ENCODE measurements at regions not wholly inside any gene's neighbourhood (a gene's known extent, or its start where the extent isn't known, plus 50 kb on each side); places are given as distances from the start of the nearest gene placed in this dataset.

DNA sequence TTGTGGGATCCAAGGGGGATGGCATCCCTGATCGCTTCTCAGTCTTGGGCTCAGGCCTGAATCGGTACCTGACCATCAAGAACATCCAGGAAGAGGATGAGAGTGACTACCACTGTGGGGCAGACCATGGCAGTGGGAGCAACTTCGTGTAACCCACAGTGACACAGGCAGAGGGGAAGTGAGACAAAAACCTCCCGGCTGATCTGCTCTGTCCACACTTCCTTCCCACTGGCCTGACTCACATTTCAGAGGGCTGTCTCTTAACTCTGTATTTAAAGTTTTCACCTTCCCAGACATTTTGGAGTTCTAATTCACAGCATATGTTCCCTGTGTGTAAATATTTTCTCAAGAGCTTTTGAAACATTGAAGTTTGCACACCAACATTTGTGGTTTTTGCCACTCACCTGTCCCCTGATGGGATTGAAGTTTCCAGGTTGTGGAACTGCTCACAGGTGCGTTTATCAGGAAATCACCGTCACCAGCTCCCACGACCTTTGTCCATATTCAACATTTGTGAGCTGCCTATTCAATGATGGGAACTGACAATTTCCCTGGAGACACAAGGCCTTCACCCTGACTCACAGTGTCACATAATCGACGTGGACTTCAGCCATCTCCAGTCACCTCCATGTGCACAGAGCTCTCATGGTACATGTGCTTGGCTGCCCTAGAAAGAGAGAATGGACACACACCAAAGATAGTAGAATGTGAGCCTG, 99.2 kb downstream of the VPREB1 start:
- in situ Hi-C loops (cut with HindIII; ENCODE audit: low pct_unique_long_range_greater_than_20kb, low sequenced_read_pairs) = loop anchor here (25.0 kb wide), 1 partner anchor 244 kb away; no protein-coding TSS in a partner anchor
- DNase-seq (ENCODE audit: low read depth) = no peak

DNA sequence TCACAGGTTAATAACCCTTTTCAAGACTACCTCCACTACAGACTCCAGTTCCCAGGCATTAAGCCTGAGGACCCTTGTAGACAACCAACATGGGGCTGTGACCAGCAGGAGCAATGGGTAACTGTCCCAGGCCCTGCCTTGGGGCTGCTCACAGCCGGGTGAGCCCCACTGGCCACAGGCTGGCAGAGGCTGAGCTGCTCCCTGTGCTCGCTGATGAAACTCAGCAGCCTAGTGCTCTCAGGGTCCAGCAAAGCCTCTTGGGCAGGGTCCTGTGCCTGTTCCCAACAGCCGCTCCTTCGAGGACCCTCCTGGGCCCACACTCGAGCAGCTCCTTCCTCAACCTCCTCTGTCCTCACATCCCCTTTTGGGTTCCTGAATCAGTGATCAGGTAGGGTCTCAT, 99.8 kb downstream of the VPREB1 start:
- DNase-seq (ENCODE audit: low read depth) = no peak
- in situ Hi-C loops (cut with HindIII; ENCODE audit: low pct_unique_long_range_greater_than_20kb, low sequenced_read_pairs) = loop anchor here (25.0 kb wide), 1 partner anchor 243 kb away; no protein-coding TSS in a partner anchor

DNA sequence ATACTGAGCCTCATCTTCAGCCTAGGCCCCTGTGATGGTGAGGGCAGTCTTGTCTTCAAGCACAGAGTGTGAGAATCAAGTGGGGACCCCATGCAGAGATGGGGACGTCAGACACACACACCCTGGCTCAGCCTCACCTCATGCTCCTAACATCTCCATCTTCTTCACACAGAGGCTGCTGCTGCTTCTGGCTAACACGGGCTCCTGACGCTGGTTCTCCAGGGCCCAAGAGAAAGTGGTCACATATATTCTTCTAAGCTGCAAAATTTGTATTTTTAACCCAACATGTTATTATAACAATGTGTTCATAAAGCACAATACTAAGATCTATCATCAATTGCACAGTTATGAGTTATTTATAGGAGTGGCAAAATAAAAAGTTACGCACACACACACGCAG, 101.2 kb downstream of the VPREB1 start:
- DNase-seq (ENCODE audit: low read depth) = no peak
- in situ Hi-C loops (cut with HindIII; ENCODE audit: low pct_unique_long_range_greater_than_20kb, low sequenced_read_pairs) = loop anchor here (25.0 kb wide), 1 partner anchor 242 kb away; no protein-coding TSS in a partner anchor

DNA sequence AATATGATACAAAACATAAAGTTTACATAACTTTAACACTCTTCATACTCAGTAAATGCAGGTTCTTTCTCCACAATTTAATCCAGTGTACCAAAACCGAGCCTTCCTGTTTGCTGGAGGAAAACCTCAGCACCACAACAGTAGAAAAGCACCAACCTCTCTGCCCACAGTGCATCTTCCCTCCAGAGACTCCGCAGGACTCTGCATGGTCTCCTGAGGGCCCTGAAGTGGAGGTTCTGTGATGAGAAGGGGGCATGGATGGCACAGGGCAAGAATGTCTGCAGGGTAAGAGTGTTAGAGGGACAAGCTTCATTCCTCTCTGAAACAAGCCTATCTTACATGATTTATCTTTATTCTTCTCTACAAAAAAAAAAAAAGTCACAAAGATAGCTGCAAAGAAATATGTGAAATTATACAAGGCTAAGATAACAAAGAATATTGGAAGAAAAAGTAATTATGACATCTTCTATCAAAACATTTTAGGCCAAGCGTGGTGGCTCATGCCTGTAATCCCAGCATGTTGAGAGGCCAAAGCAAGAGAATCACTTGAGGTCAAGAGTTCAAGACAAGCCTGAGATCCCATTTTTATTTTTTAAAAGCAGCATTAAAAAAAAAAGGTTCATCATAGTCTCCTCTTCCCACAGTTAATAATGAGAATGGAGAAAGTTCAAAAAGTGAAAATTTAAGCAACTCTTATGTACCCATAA, 102.0 kb downstream of the VPREB1 start:
- DNase-seq (ENCODE audit: low read depth) = no peak
- in situ Hi-C loops (cut with HindIII; ENCODE audit: low pct_unique_long_range_greater_than_20kb, low sequenced_read_pairs) = loop anchor here (25.0 kb wide), 1 partner anchor 241 kb away; no protein-coding TSS in a partner anchor

DNA sequence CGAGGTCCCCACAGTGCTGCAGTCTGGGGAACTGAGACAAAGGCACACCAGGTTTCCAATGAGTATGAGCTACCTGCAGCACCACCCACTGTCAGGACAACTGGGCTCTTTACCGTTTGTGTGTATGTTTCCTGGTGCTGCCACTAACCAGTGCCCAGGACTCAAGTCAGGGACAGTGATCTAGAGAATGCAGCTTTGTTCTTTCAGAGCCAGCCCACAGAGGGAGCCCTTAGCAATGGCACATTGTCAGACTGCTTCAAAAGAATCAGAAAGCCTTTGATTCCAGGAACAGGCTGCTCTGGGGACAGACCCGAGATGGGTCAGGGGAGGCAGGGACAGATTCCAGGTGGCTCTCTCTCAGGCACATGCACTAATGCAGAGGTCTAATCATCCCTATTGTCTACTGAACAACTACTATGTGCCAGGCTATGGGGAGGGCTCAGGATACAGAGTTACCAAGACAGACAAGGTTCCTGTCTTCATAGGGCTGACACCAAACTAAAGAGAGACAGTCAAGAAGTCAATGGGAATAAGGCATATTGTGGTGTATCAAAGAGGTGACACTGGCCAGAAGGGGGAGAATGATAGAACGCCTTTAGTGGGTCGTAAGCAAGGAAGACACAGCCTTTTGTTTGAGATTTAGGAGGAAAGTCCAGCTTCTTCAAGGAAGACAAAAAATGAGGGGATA, 103.7 kb downstream of the VPREB1 start:
- in situ Hi-C loops (cut with HindIII; ENCODE audit: low pct_unique_long_range_greater_than_20kb, low sequenced_read_pairs) = loop anchor here (25.0 kb wide), 1 partner anchor 239 kb away; no protein-coding TSS in a partner anchor
- no peak for DNase-seq (ENCODE audit: low read depth)

DNA sequence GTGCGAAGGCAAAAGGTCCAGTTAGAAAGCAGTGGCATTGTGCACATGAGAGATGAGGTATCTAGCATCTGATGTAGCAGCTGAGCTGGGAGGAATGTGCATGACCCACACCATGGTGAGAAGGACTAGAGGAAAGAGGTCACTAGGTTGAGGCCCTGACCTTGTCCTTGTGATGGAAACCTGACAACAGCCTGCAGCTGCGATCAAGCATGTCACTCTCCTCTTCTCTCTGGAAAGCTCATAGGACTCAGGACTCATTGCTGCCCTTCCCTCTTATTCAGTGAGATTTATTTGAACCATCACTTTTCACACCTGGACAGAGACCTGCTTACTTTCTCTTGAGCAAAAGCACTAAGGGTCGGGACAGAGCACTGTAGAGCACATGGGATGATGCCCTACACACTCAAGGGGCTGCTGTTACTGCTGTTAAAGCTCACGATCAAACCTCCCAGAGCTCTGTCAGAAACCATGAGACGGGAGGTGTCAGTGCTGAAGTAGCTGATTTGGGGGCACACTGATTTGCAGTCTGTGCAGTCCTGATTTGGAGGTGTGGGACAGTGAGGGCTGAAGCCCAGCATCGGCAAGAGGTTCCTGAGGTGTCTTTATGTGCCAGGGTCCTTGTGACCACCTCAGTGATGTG, 104.3 kb downstream of the VPREB1 start:
- in situ Hi-C loops (cut with HindIII; ENCODE audit: low pct_unique_long_range_greater_than_20kb, low sequenced_read_pairs) = loop anchor here (25.0 kb wide), 1 partner anchor 238 kb away; no protein-coding TSS in a partner anchor

DNA sequence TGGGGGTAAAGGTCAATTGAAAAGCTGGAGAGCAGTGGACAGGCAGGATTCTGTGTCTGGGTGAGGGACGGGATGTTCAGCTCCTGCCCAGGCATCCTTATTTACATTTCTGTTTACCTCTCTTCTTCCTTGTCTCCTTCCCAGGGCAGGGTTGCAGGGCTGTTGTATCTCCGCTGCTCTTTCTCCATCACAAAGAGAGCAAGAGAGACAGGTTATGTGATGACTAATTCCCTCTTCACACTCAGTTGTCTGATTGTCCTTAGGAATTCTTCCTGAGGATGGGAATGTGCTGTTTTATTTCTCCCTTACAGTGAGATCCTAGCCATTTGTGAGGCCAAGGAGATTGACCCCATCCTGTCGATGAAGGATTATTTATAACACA, 104.9 kb downstream of the VPREB1 start:
- no peak for DNase-seq (ENCODE audit: low read depth)
- in situ Hi-C loops (cut with HindIII; ENCODE audit: low pct_unique_long_range_greater_than_20kb, low sequenced_read_pairs) = loop anchor here (25.0 kb wide), 1 partner anchor 238 kb away; no protein-coding TSS in a partner anchor

More for the DNA sequence above, 104.3 kb downstream of the VPREB1 start:
- DNase-seq (ENCODE audit: low read depth) = no peak

DNA sequence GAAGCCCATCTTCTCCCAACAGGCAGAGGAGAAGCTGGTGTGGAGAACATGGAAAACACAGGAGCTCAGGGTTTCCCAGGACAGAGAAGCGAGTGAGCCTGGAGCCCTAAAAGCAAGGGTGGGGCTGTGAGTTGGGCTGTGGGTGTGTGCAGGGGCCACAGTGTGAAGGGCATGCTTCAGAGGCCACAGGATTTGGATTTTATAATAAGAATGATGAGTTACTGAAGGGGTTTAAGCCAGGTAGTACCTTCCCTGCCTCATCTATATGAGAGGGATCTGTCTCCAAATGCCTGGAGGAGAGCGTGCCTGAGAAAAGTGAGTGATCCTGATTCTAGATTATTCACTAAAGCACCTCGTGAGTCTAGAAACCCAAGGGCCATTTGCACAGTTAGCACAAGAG, 106.8 kb downstream of the VPREB1 start:
- in situ Hi-C loops (cut with HindIII; ENCODE audit: low pct_unique_long_range_greater_than_20kb, low sequenced_read_pairs) = no loop called here

DNA sequence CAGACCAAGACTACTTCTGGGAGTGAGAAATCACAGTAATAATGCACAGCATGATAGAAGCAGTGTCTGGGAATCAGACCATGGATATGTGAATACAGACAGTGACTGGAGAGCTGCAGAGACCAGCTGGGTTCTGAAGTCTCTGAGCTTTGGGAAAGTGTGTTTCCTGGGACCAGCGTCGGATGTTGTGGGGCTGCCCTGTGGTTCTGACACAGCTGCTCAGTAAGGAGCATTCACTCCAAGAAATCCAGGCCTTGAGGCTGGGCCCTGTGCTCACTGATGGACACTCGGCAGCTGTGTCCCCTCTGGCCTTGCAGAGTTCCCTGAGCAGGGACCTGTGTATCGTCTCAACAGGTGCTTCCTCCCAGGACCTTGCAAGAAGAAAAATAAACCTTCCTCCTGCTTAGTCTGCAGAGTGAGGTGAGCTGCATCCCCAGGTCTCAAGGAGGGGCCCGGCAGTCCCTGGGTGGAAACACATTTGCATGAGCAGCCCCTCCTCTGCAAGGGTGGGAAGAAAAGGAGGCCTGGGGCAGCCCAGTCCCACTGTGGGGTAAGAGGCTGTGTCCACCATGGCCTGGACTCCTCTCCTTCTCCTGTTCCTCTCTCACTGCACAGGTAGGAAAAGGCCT, 107.9 kb downstream of the VPREB1 start:
- in situ Hi-C loops (cut with HindIII; ENCODE audit: low pct_unique_long_range_greater_than_20kb, low sequenced_read_pairs) = no loop called here
- no peak for DNase-seq (ENCODE audit: low read depth)

More for the DNA sequence above, 106.8 kb downstream of the VPREB1 start:
- DNase-seq (ENCODE audit: low read depth) = no peak

DNA sequence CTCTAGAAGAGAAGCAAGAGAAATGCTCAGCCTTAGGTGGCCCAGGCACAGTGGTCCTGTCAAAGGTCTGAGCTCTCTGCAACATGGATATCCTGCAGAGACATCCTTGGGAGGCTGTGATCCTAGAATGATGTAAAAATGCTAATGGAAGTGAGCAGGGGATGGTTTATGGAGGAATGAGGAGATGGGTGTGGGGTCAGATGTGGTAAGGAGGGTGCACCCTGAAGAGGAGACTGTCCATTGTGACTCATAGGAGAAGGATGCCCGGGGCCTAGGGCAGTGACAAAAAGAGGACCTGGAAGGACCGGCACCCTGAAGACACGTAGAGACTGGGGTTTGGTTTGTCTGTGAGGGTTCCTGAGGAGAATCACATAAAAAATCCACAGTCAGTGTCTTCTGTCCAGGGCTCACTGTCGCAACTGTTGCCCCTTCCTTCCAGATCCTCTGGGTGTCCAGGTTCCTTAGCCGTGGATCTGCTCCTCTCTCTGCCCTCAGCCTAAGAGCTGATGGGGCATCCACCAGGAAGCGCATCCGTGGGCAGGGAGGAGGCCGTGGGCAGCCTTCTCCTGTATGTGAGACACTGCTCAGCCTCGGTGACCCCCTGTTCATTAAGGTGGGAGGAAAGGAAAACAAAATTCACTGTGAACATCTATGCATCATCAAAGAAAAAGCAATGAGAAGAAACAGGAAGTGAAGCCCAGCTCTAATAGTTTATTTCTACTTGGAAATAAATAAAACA, 110.7 kb downstream of the VPREB1 start:
- no peak for DNase-seq (ENCODE audit: low read depth)
- in situ Hi-C loops (cut with HindIII; ENCODE audit: low pct_unique_long_range_greater_than_20kb, low sequenced_read_pairs) = no loop called here

DNA sequence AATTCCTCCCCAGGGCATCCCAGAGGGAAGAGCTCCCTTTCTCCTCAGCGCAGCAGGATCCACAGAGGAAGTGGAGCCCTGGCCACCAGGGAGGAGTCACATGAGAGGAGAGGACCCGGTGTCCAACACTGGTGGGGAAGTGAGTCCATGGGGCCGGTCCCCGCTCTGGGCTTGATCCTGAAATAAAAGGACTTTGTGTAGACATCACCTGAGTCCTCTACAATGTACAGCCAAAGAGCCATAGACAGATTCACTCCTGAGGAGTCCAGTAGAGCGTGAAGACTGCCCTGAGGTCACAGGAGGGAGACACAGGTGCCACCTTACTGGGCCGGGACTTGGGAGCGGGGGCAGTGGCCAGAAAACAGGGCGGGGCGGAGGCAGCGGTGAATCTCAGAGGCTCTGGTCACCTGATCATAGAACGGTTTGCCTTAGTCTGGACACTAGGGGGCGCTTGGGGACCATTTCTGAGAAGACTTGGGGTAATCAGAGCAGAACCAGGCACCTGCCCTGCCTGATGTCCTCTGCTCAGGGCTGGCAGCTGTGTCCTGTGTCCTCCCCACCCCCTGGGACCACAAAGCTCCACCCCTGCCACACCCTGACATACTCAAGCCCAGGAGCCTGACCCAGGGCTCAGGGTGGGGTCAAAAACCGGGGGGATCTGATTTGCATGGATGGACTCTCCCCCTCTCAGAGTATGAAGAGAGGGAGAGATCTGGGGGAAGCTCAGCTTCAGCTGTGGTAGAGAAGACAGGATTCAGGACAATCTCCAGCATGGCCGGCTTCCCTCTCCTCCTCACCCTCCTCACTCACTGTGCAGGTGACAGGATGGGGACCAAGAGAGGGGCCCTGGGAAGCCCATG, 112.7 kb downstream of the VPREB1 start:
- peak; percentile 69 for DNase-seq (ENCODE audit: low read depth)
- in situ Hi-C loops (cut with HindIII; ENCODE audit: low pct_unique_long_range_greater_than_20kb, low sequenced_read_pairs) = no loop called here

DNA sequence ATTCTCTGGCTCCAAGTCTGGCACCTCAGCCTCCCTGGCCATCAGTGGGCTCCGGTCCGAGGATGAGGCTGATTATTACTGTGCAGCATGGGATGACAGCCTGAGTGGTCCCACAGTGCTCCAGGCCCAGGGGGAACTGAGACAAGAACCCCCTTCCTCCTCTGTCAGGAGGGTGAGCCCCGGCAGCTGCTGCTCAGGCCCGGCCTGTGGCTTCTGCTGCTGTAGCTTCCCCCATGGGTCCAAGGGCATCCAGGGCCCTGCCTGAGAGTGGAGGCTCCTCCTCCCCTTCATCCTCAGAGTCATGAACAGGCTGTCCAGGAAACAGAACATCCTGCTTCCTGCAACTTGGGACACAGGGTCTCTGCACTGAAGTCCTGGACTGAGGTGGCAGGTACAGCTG, 113.6 kb downstream of the VPREB1 start:
- in situ Hi-C loops (cut with HindIII; ENCODE audit: low pct_unique_long_range_greater_than_20kb, low sequenced_read_pairs) = no loop called here
- DNase-seq (ENCODE audit: low read depth) = no peak

DNA sequence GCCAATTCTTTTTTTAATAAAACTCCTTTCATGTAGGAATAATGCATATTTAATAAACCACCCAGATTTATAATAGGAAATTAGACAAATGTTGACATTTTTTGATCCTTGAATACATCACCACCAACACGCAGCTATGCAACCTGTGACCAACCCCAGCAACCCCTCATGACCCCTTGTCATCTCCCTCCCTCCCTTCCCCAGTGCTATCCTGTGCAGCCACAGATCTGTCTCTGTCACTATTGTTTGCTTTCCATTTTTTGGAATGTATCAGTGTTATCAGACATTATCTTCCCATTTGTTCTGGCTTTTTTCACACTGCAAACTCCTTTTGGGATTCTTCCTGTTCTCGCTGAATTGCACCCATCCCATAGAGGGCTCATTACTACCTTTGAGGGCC, 114.1 kb downstream of the VPREB1 start:
- in situ Hi-C loops (cut with HindIII; ENCODE audit: low pct_unique_long_range_greater_than_20kb, low sequenced_read_pairs) = no loop called here
- DNase-seq (ENCODE audit: low read depth) = no peak

DNA sequence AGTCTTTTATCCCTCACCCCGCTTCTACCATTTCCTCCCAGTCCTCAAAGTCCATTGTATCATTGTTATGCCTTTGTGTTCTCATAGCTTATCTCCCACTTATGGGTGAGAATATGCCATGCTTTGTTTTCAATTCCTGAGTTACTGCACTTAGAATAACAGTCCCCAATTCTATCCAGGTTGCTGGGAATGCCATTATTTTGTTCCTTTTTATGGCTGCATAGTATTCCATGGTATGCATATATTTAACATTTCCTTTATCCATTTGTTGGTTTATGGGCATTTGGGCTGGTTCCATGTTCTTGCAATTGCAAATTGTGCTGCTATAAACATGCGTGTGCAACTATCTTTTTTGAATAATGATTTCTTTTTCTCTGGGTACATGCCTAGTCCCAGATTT, 114.9 kb downstream of the VPREB1 start:
- DNase-seq (ENCODE audit: low read depth) = no peak
- in situ Hi-C loops (cut with HindIII; ENCODE audit: low pct_unique_long_range_greater_than_20kb, low sequenced_read_pairs) = no loop called here

DNA sequence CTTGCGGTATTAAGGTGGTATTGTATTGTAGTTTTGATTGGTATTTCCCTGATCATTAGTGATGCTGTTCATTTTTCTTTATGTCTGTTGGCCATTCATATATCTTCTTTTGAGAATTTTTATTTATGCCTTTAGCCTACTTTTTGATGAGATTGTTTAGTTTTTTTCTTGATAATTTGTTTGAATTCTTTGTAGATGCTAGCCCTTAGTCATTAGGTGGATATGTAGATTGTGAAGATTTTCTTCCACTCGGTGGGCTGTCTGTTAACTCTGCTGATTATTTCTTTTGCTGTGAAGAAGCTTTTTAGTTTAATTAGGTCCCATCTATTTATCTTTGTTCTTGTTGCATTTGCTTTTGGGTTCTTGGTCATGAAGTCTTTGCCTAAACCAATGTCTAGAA, 115.4 kb downstream of the VPREB1 start:
- DNase-seq (ENCODE audit: low read depth) = no peak
- in situ Hi-C loops (cut with HindIII; ENCODE audit: low pct_unique_long_range_greater_than_20kb, low sequenced_read_pairs) = no loop called here

DNA sequence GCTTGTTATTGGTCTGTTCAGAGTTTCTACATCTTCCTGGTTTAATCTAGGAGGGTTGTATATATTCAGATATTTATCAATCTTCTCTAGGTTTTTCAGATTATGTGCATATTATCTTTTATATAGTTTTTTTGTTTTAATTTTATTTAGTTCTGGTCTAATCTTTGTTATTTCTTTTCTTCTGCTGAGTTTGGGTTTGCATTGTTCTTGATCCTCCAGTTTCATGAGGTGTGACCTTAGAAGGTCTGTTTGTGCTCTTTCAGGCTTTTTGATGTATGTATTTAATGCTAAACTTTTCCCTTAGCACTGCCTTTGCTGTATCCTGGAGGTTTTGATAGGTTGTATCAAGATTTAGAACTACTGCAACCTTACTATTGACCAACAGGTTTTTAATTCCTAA, 117.7 kb downstream of the VPREB1 start:
- DNase-seq (ENCODE audit: low read depth) = no peak
- in situ Hi-C loops (cut with HindIII; ENCODE audit: low pct_unique_long_range_greater_than_20kb, low sequenced_read_pairs) = no loop called here

DNA sequence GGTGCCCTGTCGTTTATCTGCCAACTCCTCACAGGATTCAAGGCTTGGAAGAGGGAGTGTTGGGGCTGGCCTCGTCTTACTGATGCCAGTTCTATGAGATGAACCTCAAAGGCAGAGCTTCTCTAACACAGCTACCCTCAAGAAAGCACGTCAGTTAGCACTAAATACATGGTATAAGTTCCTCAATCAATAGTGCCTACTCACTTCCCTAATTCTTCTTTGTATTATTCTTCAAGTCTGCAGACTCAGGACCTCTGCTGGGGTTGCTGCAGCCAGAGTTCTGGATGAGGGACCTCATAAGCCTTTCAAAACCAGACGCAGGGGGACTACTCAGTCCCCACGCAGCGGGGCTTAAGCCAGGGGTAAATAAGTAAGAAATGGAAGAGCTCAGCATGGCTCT, 118.3 kb downstream of the VPREB1 start:
- in situ Hi-C loops (cut with HindIII; ENCODE audit: low pct_unique_long_range_greater_than_20kb, low sequenced_read_pairs) = no loop called here
- DNase-seq (ENCODE audit: low read depth) = no peak
